ENCODE measurements at regions not wholly inside any gene's neighbourhood (a gene's known extent, or its start where the extent isn't known, plus 50 kb on each side); places are given as distances from the start of the nearest gene placed in this dataset.

GRCh38 chr18:39489431-39489830 is 1923.8 kb upstream of the CELF4 start:
- Histone ChIP-seq H3K9me3 (ENCODE audit: insufficient read depth, low read length) (no peaks in the 10 kb centered on the region; the same call in none of the 2 replicates), H3K36me3 (ENCODE audit: low read length) (no peaks in the 10 kb centered on the region), H3K27ac (ENCODE audit: low read depth, low read length) (no peak overlapping the region), H3K4me3 (ENCODE audit: insufficient read depth, low read length, poor library complexity, severe bottlenecking) (no peak overlapping the region), H3K27me3 (ENCODE audit: low read length) (no peaks in the 10 kb centered on the region), H2AFZ (ENCODE audit: low read depth, low read length, severe bottlenecking) (no peak overlapping the region), H3F3A (ENCODE audit: insufficient read depth) (no peaks in the 10 kb centered on the region), H3K79me2 (ENCODE audit: insufficient read depth, low read length) (no peaks in the 10 kb centered on the region), H4K20me1 (ENCODE audit: low read depth, low read length) (no peaks in the 10 kb centered on the region), H3K9me2 (replicated peaks; ENCODE audit: insufficient read depth, low read length) (no peaks in the 10 kb centered on the region; the same call in 1 of the 2 replicates), H3K9ac (ENCODE audit: low read length) (no peak overlapping the region), H3K4me2 (ENCODE audit: low read depth, low read length, poor library complexity, severe bottlenecking) (no peak overlapping the region)
- TF ChIP-seq EZH2phosphoT487 (conservative IDR thresholded peaks at IDR 0.05; ENCODE audit: low read length): no peak
- TF ChIP-seq, protein P1, sequence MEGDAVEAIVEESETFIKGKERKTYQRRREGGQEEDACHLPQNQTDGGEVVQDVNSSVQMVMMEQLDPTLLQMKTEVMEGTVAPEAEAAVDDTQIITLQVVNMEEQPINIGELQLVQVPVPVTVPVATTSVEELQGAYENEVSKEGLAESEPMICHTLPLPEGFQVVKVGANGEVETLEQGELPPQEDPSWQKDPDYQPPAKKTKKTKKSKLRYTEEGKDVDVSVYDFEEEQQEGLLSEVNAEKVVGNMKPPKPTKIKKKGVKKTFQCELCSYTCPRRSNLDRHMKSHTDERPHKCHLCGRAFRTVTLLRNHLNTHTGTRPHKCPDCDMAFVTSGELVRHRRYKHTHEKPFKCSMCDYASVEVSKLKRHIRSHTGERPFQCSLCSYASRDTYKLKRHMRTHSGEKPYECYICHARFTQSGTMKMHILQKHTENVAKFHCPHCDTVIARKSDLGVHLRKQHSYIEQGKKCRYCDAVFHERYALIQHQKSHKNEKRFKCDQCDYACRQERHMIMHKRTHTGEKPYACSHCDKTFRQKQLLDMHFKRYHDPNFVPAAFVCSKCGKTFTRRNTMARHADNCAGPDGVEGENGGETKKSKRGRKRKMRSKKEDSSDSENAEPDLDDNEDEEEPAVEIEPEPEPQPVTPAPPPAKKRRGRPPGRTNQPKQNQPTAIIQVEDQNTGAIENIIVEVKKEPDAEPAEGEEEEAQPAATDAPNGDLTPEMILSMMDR (IDR thresholded peaks at IDR 0.05; ENCODE audit: insufficient read depth, low read length, poor library complexity, severe bottlenecking): no peak

DNA sequence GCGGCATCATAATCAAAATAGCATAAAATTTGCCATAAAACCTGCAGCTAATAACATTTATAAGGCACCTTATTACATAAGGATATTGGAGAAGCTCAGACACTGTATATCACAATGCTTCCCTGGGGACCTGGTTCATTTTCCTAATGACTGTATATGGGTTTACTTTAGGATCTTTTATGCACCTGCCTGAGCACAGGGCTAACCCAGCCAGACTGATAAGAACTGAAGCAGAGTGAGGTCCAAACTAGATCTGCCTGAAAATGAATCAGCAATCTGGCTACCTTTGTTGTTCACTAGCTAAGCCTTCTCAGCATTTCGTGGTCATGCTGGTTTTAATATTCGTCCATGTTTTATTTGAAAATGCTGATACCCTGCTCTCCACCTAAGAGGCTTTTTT is 1922.3 kb upstream of the CELF4 start:
- Histone ChIP-seq H3F3A (ENCODE audit: insufficient read depth) (no peaks in the 10 kb centered on the region), H3K4me2 (ENCODE audit: low read depth, low read length, poor library complexity, severe bottlenecking) (no peak overlapping the region), H3K36me3 (ENCODE audit: low read length) (no peaks in the 10 kb centered on the region), H4K20me1 (ENCODE audit: low read depth, low read length) (no peaks in the 10 kb centered on the region), H3K9me3 (ENCODE audit: insufficient read depth, low read length) (no peaks in the 10 kb centered on the region; the same call in none of the 2 replicates), H3K9ac (ENCODE audit: low read length) (no peak overlapping the region), H3K4me3 (ENCODE audit: insufficient read depth, low read length, poor library complexity, severe bottlenecking) (no peak overlapping the region), H3K27ac (ENCODE audit: low read depth, low read length) (no peak overlapping the region), H2AFZ (ENCODE audit: low read depth, low read length, severe bottlenecking) (no peak overlapping the region), H3K9me2 (replicated peaks; ENCODE audit: insufficient read depth, low read length) (no peaks in the 10 kb centered on the region; the same call in 1 of the 2 replicates), H3K79me2 (ENCODE audit: insufficient read depth, low read length) (no peaks in the 10 kb centered on the region), H3K27me3 (ENCODE audit: low read length) (no peaks in the 10 kb centered on the region)
- TF ChIP-seq, protein P1 (IDR thresholded peaks at IDR 0.05; ENCODE audit: insufficient read depth, low read length, poor library complexity, severe bottlenecking): no peak
- TF ChIP-seq EZH2phosphoT487 (conservative IDR thresholded peaks at IDR 0.05; ENCODE audit: low read length): no peak

- no peaks in the 10 kb centered on the region for H3K36me3 ChIP-seq (ENCODE audit: low read length)
- no peaks in the 10 kb centered on the region for H3F3A ChIP-seq (ENCODE audit: insufficient read depth)
- no peak overlapping the region for H3K4me2 ChIP-seq (ENCODE audit: low read depth, low read length, poor library complexity, severe bottlenecking)
- no peaks in the 10 kb centered on the region; the same call in 1 of the 2 replicates for H3K9me2 ChIP-seq (replicated peaks; ENCODE audit: insufficient read depth, low read length)
- no peaks in the 10 kb centered on the region for H4K20me1 ChIP-seq (ENCODE audit: low read depth, low read length)
- H3K9me3 ChIP-seq (ENCODE audit: insufficient read depth, low read length): no peaks in the 10 kb centered on the region; the same call in none of the 2 replicates
- H3K27me3 ChIP-seq (ENCODE audit: low read length): no peaks in the 10 kb centered on the region
- no peaks in the 10 kb centered on the region for H3K79me2 ChIP-seq (ENCODE audit: insufficient read depth, low read length)
- no peak overlapping the region for H2AFZ ChIP-seq (ENCODE audit: low read depth, low read length, severe bottlenecking)
- H3K4me3 ChIP-seq (ENCODE audit: insufficient read depth, low read length, poor library complexity, severe bottlenecking): no peak overlapping the region
- TF ChIP-seq EZH2phosphoT487 (conservative IDR thresholded peaks at IDR 0.05; ENCODE audit: low read length): no peak
- TF ChIP-seq, protein P1 (IDR thresholded peaks at IDR 0.05; ENCODE audit: insufficient read depth, low read length, poor library complexity, severe bottlenecking): no peak
- H3K9ac ChIP-seq (ENCODE audit: low read length): no peak overlapping the region
- no peak overlapping the region for H3K27ac ChIP-seq (ENCODE audit: low read depth, low read length)
Measured at GRCh38 chr18:39486268-39486667, 1920.7 kb upstream of the CELF4 start.

All from SU-DHL-6 (cell line).